Lung (tissue), 11 donors: ENCODE measurements at regions not wholly inside any gene's neighbourhood (a gene's known extent, or its start where the extent isn't known, plus 50 kb on each side); places are given as distances from the start of the nearest gene placed in this dataset.

Experiments
- ATAC-seq: fragments of 200-7000 bp; cut with Tn5 transposase; one replicate; pipeline ENCODE4 v1.9.1; 2020; ENCODE audit warnings: moderate number of reproducible peaks; ENCODE audit not compliant: insufficient read depth, low FRiP score
- DNase-seq, 3 donors: peaks; one replicate each; pipeline ENCODE4 v3.0.0-alpha.2; 2013 to 2017
- H3K27ac ChIP-seq, 2 donors: one replicate each; pipeline ENCODE4 v1.5.1; 2013; ENCODE audit warnings: mild to moderate bottlenecking in 2 of 2, moderate library complexity in 2 of 2, control low read depth in 1 of 2, inconsistent platforms in 1 of 2, low read depth in 1 of 2, low read length in 1 of 2
- H3K27me3 ChIP-seq, 3 donors: one replicate each; pipeline ENCODE4 v1.5.1; 2013; ENCODE audit warnings: low read length in 2 of 3; ENCODE audit not compliant: control insufficient read depth in 3 of 3, insufficient read depth in 3 of 3
- H3K36me3 ChIP-seq, 4 donors: one replicate each; pipeline ENCODE4 v1.5.1; 2013; ENCODE audit warnings: low read length in 4 of 4, mild to moderate bottlenecking in 1 of 4, moderate library complexity in 1 of 4; ENCODE audit not compliant: control insufficient read depth in 4 of 4, insufficient read depth in 4 of 4
- H3K4me1 ChIP-seq, 5 donors: one replicate each; pipeline ENCODE4 v1.5.1; 2013; ENCODE audit warnings: low read length in 5 of 5, mild to moderate bottlenecking in 2 of 5, moderate library complexity in 1 of 5; ENCODE audit not compliant: control insufficient read depth in 5 of 5, insufficient read depth in 5 of 5
- H3K4me3 ChIP-seq: one replicate; pipeline ENCODE4 v1.5.1; 2013; ENCODE audit warnings: mild to moderate bottlenecking, control low read depth, moderate library complexity
- H3K9ac ChIP-seq, 2 donors: one replicate each; pipeline ENCODE4 v1.5.1; 2013; ENCODE audit warnings: low read length in 2 of 2, control low read depth in 1 of 2; ENCODE audit not compliant: insufficient read depth in 1 of 2
- H3K9me3 ChIP-seq, 4 donors: one replicate each; pipeline ENCODE4 v1.5.1; 2013; ENCODE audit warnings: low read length in 3 of 4, mild to moderate bottlenecking in 1 of 4, moderate library complexity in 1 of 4; ENCODE audit not compliant: control insufficient read depth in 4 of 4, insufficient read depth in 3 of 4
- CTCF ChIP-seq: IDR thresholded peaks from 2 replicates; pipeline ENCODE4 v1.5.1; 2012; ENCODE audit warnings: mild to moderate bottlenecking; ENCODE audit errors: control extremely low read depth, extremely low read depth
- WGBS, 2 donors: extraction: QIAGEN DNeasy Blood & Tissue Kit; methylation state at CpG; one replicate each; pipeline ENCODE4 v1.1.7; 2013; 5-methylcytosine and 5-hydroxymethylcytosine counted together
- donor health status: control.
- donor health status: control.
- donor health status: Bipolar disorder and iron deficiency.
- donor health status: healthy.
- donor health status: DM: yes; HTN: yes; CAD: no.

GRCh38 chr6:166824880-166825250 lies 131.5 kb downstream of the RNASET2 start:
- ATAC-seq (no peak), DNase-seq (no peak)
- WGBS, 2 donors = 82 to 87% methylated on average over 10 of the region's 10 CpGs
- Histone ChIP-seq H3K4me3 (no peak overlapping the region), H3K9me3 (no peaks in the 10 kb centered on the region), H3K9ac (no peak overlapping the region), H3K27ac (no peak overlapping the region), H3K27me3 (no peaks in the 10 kb centered on the region), H3K4me1 (no peaks in the 10 kb centered on the region), H3K36me3 (no peaks in the 10 kb centered on the region)
- TF ChIP-seq CTCF = no peak

- no peak for TF ChIP-seq CTCF
- Histone ChIP-seq H3K27me3 (no peaks in the 10 kb centered on the region), H3K4me1 (no peaks in the 10 kb centered on the region), H3K27ac (no peak overlapping the region), H3K9ac (no peak overlapping the region), H3K36me3 (no peaks in the 10 kb centered on the region), H3K9me3 (no peaks in the 10 kb centered on the region), H3K4me3 (no peak overlapping the region)
- ATAC-seq = no peak
- WGBS, 2 donors = 90 to 91% methylated on average over 10 of the region's 10 CpGs
- no peak for DNase-seq
Observed at GRCh38 chr6:166824146-166824879, 132.0 kb downstream of the RNASET2 start.

- H3K27ac ChIP-seq = no peak overlapping the region
- DNase-seq (no peak), ATAC-seq (no peak)
- no peaks in the 10 kb centered on the region for H3K27me3 ChIP-seq
- H3K4me3 ChIP-seq = no peak overlapping the region
- H3K36me3 ChIP-seq = no peaks in the 10 kb centered on the region
- WGBS, 2 donors = 79 to 83% methylated on average over 1 of the region's 1 CpG
- H3K9me3 ChIP-seq = no peaks in the 10 kb centered on the region
- no peaks in the 10 kb centered on the region for H3K4me1 ChIP-seq
- no peak for TF ChIP-seq CTCF
- H3K9ac ChIP-seq = no peak overlapping the region
Observed at GRCh38 chr6:166822609-166823008, 133.7 kb downstream of the RNASET2 start.

- Histone ChIP-seq H3K9me3 (no peaks in the 10 kb centered on the region), H3K4me3 (no peak overlapping the region), H3K27ac (no peak overlapping the region), H3K36me3 (no peaks in the 10 kb centered on the region), H3K9ac (no peak overlapping the region), H3K27me3 (no peaks in the 10 kb centered on the region), H3K4me1 (no peaks in the 10 kb centered on the region)
- ATAC-seq = no peak
- DNase-seq = no peak
- 94 to 100% methylated on average over 1 of the region's 1 CpG for WGBS, 2 donors
- TF ChIP-seq CTCF = no peak
Observed at GRCh38 chr6:166820483-166820882, 135.9 kb downstream of the RNASET2 start.
